Osteocyte (in vitro differentiated cells): ENCODE measurements at regions not wholly inside any gene's neighbourhood (a gene's known extent, or its start where the extent isn't known, plus 50 kb on each side); places are given as distances from the start of the nearest gene placed in this dataset.

Source experiments
- DNase-seq: peaks from one replicate; pipeline ENCODE4 v3.0.0; 2021; ENCODE audit warnings: mixed read lengths; ENCODE audit not compliant: unreplicated experiment; ENCODE audit errors: extremely low spot score
- H3K27ac Mint-ChIP-seq: one replicate; pipeline ENCODE4 v1.8.0; 2021; ENCODE audit warnings: mild to moderate bottlenecking, mixed read lengths; ENCODE audit not compliant: unreplicated experiment
- H3K27me3 Mint-ChIP-seq: one replicate; pipeline ENCODE4 v1.8.0; 2021; ENCODE audit warnings: mixed read lengths; ENCODE audit not compliant: unreplicated experiment
- H3K36me3 Mint-ChIP-seq: one replicate; pipeline ENCODE4 v1.8.0; 2021; ENCODE audit warnings: mixed read lengths; ENCODE audit not compliant: unreplicated experiment
- H3K4me1 Mint-ChIP-seq: one replicate; pipeline ENCODE4 v1.8.0; 2021; ENCODE audit warnings: mixed read lengths; ENCODE audit not compliant: unreplicated experiment
- H3K4me3 Mint-ChIP-seq: one replicate; pipeline ENCODE4 v1.8.0; 2021; ENCODE audit warnings: mild to moderate bottlenecking, moderate library complexity, mixed read lengths; ENCODE audit not compliant: unreplicated experiment
- H3K9me3 Mint-ChIP-seq: one replicate; pipeline ENCODE4 v1.8.0; 2021; ENCODE audit warnings: mixed read lengths; ENCODE audit not compliant: unreplicated experiment
- CTCF ChIP-seq: fragments of 200-600 bp; sonication (generic); IDR thresholded peaks from 2 replicates; pipeline ENCODE4 v1.5.0; 2021; ENCODE audit warnings: antibody characterized with exemption, mild to moderate bottlenecking, moderate library complexity

- H3K27me3 Mint-ChIP-seq = no peaks in the 10 kb centered on the region
- H3K36me3 Mint-ChIP-seq = no peaks in the 10 kb centered on the region
- H3K9me3 Mint-ChIP-seq = no peaks in the 10 kb centered on the region
- no peak for DNase-seq
- TF ChIP-seq CTCF = no peak
- no peak overlapping the region for H3K27ac Mint-ChIP-seq
- peaks cover 27% of the 10 kb centered on the region for H3K4me1 Mint-ChIP-seq
- H3K4me3 Mint-ChIP-seq = no peak overlapping the region
Observed at GRCh38 chr1:184215274-184215925, 163.9 kb downstream of the TSEN15 start.

- DNase-seq = no peak
- Mint-ChIP-seq H3K36me3 (no peaks in the 10 kb centered on the region), H3K4me1 (peaks cover 3% of the 10 kb centered on the region), H3K27me3 (no peaks in the 10 kb centered on the region), H3K4me3 (no peak overlapping the region), H3K27ac (no peak overlapping the region), H3K9me3 (no peaks in the 10 kb centered on the region)
- TF ChIP-seq CTCF = no peak
Observed at GRCh38 chr1:184218458-184219075, 167.0 kb downstream of the TSEN15 start.

- Mint-ChIP-seq H3K4me3 (no peak overlapping the region), H3K4me1 (no peaks in the 10 kb centered on the region), H3K36me3 (no peaks in the 10 kb centered on the region), H3K9me3 (no peaks in the 10 kb centered on the region), H3K27ac (no peak overlapping the region), H3K27me3 (peaks cover 4% of the 10 kb centered on the region)
- DNase-seq = no peak
- no peak for TF ChIP-seq CTCF
Observed at GRCh38 chr1:184219414-184219813, 167.4 kb upstream of the C1orf21 start.

GRCh38 chr1:184219883-184220282 lies 166.9 kb upstream of the C1orf21 start:
- DNase-seq = peak; percentile 40
- Mint-ChIP-seq H3K4me1 (no peaks in the 10 kb centered on the region), H3K27ac (no peak overlapping the region), H3K36me3 (no peaks in the 10 kb centered on the region), H3K9me3 (no peaks in the 10 kb centered on the region), H3K4me3 (no peak overlapping the region), H3K27me3 (peaks cover 5% of the 10 kb centered on the region)
- TF ChIP-seq CTCF = no peak

- no peak for TF ChIP-seq CTCF
- Mint-ChIP-seq H3K4me1 (no peaks in the 10 kb centered on the region), H3K27me3 (peaks cover 5% of the 10 kb centered on the region), H3K4me3 (no peak overlapping the region), H3K9me3 (no peaks in the 10 kb centered on the region), H3K27ac (no peak overlapping the region), H3K36me3 (no peaks in the 10 kb centered on the region)
- DNase-seq = no peak
Observed at GRCh38 chr1:184221087-184221486, 165.7 kb upstream of the C1orf21 start.
